NCI-H345 treated with DMSO at 0.1 percent for 48 hours (cell line): ENCODE measurements at regions not wholly inside any gene's neighbourhood (a gene's known extent, or its start where the extent isn't known, plus 50 kb on each side); places are given as distances from the start of the nearest gene placed in this dataset.

Source experiments
- DNase-seq: peaks from one replicate; lab custom pipeline; 2025; ENCODE audit not compliant: unreplicated experiment; lab: John Stamatoyannopoulos, UW

GRCh38 chr14:51468523-51468922 lies 183.2 kb upstream of the FRMD6 start:
- DNase-seq, result no peak

GRCh38 chr14:51472881-51473280 lies 178.8 kb upstream of the FRMD6 start:
- DNase-seq, result no peak

GRCh38 chr14:51473351-51473750 lies 178.4 kb upstream of the FRMD6 start:
- DNase-seq, result no peak

- DNase-seq, result no peak
These were observed 177.7 kb upstream of the FRMD6 start for GRCh38 chr14:51473808-51474565.

DNA sequence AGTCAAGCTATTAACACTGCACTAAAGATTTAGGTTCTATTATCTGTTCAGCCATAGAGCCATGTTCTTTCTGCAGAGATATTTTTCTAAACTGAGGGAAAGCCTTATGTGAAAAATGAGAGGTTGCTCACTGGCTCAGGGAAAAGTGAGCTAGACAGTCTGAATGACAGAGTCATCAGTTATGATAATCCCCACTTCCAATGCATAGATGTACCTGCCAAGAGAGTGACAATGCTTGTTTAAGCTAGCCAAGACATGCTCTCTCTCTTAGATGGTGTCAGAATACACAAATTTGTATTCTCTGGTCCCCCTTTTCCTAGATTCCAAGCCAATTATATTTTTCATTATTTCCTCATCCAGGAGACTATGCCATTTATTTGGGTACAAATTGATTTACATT lies 176.9 kb upstream of the FRMD6 start:
- no peak for DNase-seq

GRCh38 chr14:51478175-51478621 lies 173.5 kb upstream of the FRMD6 start:
- no peak for DNase-seq

GRCh38 chr14:51479584-51480325 lies 172.0 kb upstream of the FRMD6 start:
- no peak for DNase-seq

DNA sequence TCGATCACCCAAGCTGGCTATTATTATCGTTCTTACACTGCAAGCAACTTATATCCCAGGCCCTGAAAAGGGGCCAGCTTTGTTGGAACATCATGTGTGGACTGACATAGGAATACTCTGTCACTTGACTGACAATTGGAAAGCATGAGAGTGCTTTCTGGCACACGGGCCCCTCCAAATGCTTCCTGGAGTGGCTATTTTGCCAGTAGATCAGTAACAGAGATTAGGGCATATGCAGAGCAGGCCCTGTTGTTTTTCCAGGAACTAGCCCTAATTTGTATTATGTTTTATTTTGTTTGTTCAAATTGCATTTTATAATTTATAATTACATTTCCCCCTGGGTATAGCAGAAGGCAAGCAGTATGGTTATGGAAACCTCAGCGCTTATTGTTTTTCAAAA lies 170.1 kb upstream of the FRMD6 start:
- DNase-seq, result no peak

DNA sequence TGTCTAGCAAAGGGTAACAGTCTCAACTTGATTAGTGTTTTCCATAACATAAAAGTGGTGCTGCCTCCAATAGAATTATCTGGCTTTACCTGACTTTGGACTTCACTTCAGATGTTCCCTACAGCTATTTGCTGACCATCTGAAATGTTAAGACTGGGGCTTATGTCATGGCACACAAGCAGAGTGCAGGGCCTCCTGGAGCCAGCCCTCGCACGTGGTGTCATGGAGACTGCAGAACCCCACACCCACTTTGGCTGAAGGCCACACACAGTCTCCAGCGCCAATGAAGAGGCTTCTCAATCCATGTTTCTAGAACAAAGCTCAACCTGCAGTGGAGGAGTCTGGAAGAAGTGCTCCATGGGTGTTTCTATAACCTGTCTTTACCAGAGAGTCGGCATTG lies 169.6 kb upstream of the FRMD6 start:
- DNase-seq, result no peak

DNA sequence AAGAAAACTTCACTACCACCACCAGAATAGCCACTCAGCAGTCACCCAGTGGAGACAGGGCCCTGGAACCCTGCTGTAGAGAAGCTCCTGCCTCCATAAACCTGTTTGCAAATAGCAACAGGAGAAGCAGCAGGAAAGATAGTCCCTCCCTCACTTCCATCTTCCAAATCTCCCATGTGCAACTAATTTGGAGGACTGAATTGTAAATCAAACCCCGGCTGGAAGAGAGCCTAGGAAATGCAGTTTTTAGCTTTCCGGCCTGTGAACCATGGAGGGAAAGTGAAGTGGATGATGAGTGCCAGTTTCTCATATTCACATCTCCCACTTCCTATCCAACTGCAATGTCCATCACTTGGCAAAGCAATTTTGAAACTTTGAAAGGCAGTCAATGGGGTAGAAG lies 167.2 kb upstream of the FRMD6 start:
- no peak for DNase-seq

GRCh38 chr14:51485733-51486132 lies 166.0 kb upstream of the FRMD6 start:
- DNase-seq, result no peak

DNA sequence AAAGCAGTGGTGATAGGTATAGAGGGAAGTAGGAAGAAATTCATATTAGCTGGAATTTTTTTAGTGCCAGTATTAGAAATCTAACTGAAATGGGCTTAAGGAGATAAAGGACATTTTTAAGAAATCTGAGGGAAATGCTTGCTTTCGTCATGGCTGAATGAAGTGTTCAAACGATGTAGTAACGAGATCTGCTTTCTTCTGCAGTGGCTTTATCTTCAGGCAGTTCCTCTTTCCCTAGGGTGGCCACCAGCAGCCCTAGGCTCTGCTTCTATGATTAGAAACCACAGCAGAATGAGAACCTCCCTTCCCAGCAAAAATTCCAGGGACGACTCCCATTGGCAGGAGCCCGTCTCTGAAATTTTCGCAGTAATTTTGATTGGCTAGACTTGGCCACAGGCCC lies 163.9 kb upstream of the FRMD6 start:
- DNase-seq, result no peak

DNA sequence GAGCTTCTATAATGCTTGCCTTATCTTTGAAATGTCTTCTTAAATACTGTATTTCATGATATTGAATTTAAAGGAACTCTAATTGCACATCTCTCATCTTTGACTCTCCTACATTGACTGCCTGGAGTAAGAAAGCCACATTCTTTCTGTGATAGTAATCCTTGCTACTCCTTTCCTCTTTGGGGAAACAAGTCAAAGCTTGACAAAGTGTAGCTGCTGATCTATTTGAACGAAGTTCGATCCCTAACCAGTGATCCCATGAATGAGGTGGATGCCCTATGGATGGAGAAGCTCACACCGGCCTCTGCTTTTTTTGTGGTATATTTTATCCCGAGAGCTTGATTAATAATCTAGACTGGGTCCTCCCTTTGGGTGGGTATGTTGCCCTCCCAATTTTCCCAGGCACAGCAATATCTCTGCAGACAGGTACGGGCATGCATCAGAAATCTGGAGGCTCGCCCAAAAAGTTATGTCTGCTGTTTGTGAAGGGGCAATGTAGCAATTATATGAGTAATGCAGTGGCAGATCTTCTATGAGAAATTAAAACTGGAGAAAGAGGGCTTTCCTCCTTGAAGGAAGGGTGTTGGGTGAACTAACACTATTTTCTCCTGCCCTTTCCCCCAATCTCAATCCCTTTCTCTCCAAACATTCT lies 163.0 kb upstream of the FRMD6 start:
- no peak for DNase-seq

- DNase-seq, result no peak
These were observed 161.5 kb upstream of the FRMD6 start for GRCh38 chr14:51490205-51490604.

DNA sequence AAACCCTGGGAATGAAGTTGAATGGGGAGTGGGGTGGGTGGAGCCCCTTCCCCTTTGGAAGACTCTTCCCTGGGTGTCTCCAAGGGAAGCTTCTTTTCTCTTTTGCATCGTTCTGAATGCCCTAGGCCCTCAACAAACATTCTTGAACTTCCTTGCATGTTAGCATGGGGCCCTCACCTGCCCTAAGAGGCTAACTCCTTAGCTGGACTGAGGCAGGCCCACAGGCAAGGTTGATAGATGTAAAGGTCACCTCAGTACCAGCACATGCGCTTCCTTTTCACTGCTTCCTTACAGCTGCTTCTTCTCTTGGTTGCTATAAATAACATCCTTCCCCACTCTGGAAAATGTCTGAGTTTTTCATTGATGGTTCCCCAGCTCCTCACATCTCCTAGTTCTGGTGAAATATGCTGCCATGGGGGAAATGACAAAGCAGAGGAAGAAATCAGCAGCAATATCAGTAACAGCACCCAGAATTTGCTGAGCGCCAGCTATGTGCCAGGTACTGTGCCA lies 160.6 kb upstream of the FRMD6 start:
- DNase-seq, result no peak

DNA sequence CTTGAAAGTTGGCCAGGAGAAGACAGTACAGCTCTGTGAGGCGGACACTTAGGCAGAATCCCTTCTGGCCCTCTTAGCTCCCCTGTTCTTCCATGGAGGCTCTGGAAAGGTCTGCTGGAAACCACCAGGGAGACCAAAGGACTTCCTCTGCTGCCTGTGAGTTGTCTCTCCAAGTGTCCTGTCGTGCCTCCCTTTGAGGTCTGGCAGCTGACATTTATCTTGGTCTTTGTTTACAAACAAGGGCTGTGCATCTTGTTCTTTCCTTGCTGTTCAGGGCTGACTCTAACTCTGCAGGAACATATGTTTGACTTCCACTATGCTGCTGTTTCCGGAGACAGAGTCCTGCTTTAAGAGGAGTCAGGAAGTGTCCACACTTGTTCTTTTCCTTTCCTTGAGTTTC lies 159.9 kb upstream of the FRMD6 start:
- no peak for DNase-seq

DNA sequence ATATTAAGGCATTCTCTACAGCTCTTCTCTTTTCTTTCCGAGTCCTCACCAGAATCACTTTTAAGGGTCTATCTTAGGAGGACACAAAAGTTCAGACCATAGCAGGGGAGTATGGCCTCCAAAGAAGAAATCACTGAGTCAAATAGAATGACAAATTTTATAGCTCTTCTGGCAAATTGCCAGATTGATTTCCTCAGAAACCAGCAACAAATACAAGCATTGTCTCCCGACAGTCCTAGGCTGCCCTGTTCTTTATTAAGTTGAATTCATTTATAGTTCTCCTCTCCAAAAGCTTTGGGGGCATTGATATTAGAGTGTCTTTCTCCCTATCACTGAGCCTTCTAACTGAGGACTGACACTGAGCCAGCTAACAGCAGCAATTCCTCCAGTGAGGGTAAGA lies 156.4 kb upstream of the FRMD6 start:
- DNase-seq, result no peak

GRCh38 chr14:51498411-51499227 lies 153.1 kb upstream of the FRMD6 start:
- no peak for DNase-seq

GRCh38 chr14:51500776-51501175 lies 150.9 kb upstream of the FRMD6 start:
- no peak for DNase-seq

DNA sequence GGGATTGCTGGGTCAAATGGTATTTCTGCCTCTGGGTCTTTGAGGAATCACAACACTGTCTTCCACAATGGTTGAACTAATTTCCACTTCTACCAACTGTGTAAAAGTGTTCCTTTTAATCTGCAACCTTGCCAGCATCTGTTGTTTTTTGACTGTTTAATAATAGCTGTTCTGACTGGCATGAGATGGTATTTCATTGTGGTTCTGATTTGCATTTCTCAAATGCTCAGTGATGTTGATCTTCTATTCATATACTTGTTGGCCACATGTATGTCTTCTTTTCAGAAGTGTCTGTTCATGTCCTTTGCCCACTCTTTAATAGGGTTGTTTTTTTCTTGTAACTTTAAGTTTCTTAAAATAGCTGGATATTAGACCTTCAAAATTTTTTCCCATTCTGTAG lies 150.0 kb upstream of the FRMD6 start:
- DNase-seq, result no peak

GRCh38 chr14:51504669-51505068 lies 147.0 kb upstream of the FRMD6 start:
- DNase-seq, result no peak
